GM04504 (cell line): ENCODE measurements at regions not wholly inside any gene's neighbourhood (a gene's known extent, or its start where the extent isn't known, plus 50 kb on each side); places are given as distances from the start of the nearest gene placed in this dataset.

Source experiments
- DNase-seq: peaks from one replicate; pipeline ENCODE4 v3.0.0-alpha.2; 2012; ENCODE audit warnings: low read depth

- DNase-seq, result no peak
Observed at GRCh38 chr3:177745607-177746005, 548.3 kb upstream of the TBL1XR1 start.

DNA sequence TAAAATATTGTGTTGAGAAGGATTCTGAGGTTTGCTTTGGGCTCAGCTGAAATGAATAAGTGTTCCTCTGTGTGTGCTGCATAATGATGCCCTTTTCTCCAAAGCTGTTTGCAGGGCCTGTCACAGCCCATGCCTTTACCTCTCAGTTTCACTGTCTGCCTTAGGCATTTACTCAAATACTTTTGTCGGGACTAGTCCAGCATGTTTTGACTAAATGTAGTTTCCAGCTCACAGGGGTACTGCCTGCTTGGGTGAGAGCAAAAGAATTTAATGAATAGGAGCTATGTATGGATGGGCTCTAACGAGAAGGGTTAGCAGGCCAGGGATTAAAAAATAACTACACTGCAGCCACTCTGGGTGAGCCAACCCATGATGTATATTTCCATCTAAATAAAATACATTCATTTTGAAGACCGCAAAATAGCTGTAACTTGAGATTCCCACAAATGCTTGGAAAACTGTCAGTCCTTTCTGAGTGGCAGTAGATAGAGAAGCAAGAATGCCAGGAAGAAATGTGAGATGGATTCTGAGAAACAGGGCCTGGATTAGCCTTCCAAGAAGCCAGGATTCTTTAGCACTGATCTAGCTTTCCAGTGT is 549.2 kb upstream of the TBL1XR1 start:
- DNase-seq, result no peak

DNA sequence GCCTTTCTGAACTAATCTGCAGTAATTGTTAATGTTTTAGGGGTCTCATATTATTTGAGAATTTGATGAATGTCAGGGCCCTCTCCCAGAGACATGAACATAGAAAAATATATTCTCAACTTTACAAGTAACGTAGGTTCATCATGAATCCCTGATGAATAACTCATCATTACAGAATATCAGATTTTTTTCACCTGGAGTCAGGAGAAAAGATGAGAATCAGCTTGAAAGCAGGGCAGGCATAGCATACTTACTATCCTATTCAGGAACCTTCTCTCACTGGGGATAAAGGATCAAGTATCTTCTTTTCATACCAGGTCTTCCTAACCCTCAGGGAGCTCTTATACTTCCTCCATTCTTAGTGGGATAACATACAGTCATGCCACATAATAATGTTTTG is 552.6 kb upstream of the TBL1XR1 start:
- DNase-seq, result no peak

GRCh38 chr3:177750436-177750835 is 553.2 kb upstream of the TBL1XR1 start:
- DNase-seq, result no peak

GRCh38 chr3:177751770-177752169 is 554.5 kb upstream of the TBL1XR1 start:
- no peak for DNase-seq

- no peak for DNase-seq
Observed at GRCh38 chr3:177752831-177753230, 555.5 kb upstream of the TBL1XR1 start.

- DNase-seq, result no peak
Observed at GRCh38 chr3:177753451-177754155, 556.3 kb upstream of the TBL1XR1 start.

GRCh38 chr3:177754508-177754921 is 557.2 kb upstream of the TBL1XR1 start:
- no peak for DNase-seq

DNA sequence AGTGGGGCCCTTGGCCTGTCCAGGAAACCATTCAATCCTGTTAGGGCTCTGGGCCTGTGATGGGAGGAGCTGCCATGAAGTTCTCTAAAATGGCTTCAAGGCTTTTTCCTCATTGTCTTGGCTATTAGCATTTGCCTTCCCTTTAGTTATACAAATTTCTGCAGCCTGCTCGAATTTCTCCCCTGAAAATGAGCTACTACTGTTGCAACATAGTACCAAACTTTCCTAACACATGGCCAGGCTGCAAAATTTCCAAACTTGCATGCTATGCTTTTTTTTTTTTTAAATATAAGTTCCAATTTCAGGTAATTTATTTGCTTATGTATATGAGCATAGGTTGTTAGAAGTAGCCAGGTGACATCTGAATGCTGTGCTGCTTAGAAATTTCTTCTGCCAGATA is 560.8 kb upstream of the TBL1XR1 start:
- no peak for DNase-seq

DNA sequence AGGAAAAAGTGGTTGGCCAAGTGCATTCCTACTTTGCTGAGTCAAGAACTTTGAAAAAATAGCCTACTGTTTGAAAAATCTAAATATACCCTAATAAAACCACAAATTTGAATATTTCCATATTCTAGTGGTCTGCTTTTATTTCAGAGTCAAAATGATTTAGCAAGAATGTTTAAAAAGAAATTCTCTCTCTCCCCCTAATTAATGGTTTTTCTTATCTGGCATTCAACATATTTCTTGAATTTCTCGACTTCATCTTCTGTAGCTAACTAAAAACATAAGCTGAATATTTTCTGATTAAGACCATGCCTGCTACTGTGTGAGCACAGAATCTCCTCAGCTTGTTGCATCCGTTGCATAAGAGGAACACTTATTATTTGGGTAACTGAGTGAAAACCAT is 563.5 kb upstream of the TBL1XR1 start:
- DNase-seq, result no peak

- no peak for DNase-seq
Observed at GRCh38 chr3:177764377-177764912, 567.2 kb upstream of the TBL1XR1 start.

DNA sequence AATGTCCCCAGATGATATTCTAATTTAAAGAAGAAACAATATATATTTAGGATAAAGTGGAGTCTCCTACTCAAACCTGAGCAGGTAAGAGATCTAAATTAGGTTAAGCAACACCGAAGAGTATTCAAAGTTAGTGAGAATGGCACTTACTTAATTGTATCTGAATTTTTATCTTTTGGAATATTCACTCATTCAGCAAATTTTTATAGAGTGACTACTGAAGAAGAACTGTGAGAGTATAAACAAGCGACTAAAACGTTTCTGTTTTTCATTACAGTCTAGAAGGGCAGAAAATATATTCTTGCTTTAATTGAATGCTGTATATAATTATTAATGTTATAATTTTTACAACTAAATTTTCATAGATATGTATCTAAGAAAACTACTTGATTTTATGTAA is 567.7 kb upstream of the TBL1XR1 start:
- no peak for DNase-seq

DNA sequence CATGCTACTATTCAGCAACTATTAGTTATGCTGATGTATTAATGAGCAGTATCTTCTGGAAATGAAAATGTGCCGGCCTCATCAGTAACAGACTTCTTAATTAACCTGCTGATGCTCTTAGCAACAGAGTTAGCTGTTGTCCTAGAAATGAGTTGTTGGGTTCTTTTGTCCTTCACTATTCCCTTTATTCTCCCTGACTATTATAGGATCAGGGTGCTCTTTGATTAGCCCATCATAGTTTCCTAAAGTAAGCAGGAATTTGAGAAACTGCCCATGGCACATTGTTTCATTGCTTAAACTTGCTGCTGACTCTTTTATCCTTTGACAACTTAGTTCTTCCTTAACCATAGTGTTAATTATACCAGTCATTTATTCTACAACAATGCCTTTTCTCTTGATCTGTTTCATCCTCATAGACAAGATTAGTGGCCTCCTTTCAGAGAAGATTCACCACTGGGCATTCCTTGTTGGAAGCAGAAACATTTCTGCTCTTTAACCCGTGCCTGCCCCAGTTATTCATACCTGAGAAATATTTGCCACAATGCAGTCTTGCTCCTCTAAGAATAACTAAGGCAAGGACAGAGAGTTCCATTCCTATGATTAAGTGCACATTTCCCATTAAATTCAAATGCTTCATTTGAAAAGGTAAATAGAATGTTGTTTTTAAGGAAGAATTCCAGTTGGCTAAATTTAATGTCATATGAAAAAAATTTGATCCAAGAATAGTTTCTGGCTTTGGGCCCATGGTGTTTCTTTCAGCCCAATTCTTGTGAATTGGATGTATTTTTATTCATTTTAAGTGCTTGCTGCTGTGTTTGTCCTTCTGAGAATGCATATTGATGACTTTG is 573.3 kb upstream of the TBL1XR1 start:
- DNase-seq, result no peak

DNA sequence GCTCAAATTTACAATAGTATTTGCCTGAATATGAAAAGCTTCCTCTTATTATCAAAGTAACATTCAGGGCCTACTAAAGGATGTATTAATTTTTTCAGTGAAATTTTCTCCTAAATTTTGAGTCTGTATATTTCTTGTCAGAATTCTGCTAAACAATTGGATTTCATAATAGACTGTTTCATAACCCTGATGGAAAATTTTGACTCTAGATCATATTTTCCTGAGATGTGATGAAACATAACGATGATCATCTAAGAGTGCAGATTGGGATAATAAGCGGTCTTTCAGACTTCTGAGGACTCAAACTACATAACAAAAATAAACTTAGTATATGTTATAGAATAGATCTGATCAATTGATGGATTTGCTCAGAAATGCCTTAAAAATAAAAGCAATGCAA is 574.5 kb upstream of the TBL1XR1 start:
- DNase-seq, result no peak

GRCh38 chr3:177772908-177773557 is 575.8 kb upstream of the TBL1XR1 start:
- no peak for DNase-seq

DNA sequence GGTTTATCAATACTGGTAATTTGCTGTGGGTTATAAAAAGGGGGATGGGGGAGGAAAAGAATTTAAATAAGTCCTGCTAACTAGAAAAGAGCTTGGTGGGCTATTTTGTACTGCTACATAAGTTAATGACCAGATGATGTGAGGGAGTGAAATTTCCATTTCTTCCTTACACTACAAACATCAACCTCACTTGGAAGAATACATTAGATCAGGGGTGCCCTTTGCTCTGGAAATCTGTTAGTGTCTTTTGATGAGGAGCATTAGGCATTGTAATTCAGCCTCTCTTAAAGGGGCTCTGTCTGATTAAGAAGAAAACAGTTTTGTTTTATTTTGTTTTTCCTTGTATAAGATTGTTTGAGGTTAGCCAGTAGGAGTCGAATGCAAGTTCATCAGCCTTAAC is 576.4 kb upstream of the TBL1XR1 start:
- no peak for DNase-seq

GRCh38 chr3:177776661-177777101 is 579.4 kb upstream of the TBL1XR1 start:
- no peak for DNase-seq

GRCh38 chr3:177777699-177778098 is 580.4 kb upstream of the TBL1XR1 start:
- no peak for DNase-seq

DNA sequence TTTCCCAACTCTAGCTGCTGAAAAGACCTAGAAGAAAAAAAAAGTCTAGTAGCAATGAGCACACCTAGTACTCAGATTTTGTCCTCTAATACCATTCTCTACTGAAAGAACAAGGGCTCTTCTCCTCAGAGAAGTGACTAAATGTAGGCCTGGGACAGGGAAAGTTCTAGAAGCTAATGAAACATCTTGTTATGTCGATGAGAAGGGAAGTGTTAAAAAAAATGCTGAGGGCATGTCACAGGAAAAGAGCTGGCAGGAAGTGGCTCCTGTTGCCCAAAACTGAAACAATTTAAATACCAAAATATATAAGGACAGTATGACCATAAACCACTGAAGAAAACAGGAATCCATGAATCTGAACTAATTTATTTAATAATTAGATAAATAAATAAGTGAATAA is 581.4 kb upstream of the TBL1XR1 start:
- no peak for DNase-seq

GRCh38 chr3:177781686-177782161 is 584.4 kb upstream of the TBL1XR1 start:
- DNase-seq, result peak; percentile 44

DNA sequence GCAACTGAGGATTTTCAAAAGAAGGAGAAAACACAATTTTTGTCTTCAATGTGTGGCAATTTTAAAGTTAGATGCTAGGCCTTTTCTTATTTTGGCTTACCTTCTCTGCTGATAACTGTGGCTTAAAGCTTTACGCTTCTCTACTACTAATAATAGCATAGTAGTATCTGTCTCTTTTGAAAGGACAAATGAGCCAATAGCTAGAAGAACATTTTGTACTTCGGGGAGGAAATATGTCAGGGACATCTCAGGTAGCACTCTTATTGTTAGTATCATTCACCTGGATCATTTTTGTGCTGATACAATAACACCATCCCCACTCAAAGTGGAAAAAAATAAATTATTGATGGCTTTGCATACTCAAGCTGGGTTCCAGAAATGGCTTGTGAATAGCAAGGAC is 586.1 kb upstream of the TBL1XR1 start:
- DNase-seq, result no peak

DNA sequence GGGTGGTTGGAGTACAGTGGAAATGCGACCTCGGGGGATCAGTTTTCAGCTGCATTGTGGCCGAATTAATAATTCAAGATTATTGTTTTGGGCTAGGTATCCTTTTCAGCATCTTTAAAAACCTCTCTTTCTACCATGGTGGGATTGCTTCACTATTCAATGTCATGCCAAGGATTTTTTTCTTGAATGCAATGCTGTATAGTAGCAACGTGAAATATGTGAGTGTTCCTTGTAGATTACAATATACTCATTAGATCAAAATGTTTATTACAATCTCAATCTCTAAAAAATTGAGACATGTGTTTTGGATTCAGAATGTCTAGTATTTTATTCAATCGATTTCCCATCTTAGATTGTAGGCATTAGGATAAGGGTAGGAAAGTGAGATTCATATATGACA is 586.5 kb upstream of the TBL1XR1 start:
- no peak for DNase-seq
